ES-I3 (cell line): ENCODE measurements at regions not wholly inside any gene's neighbourhood (a gene's known extent, or its start where the extent isn't known, plus 50 kb on each side); places are given as distances from the start of the nearest gene placed in this dataset.

Experiments used
- H3K36me3 ChIP-seq: 2 replicates; pipeline ENCODE4 v1.6.1; 2013; ENCODE audit warnings: mild to moderate bottlenecking, low read length, control low read depth, moderate library complexity; ENCODE audit not compliant: insufficient read depth
- H3K4me1 ChIP-seq: 2 replicates; pipeline ENCODE4 v1.6.1; 2013; ENCODE audit warnings: mild to moderate bottlenecking, control low read depth, low read length; ENCODE audit not compliant: insufficient read depth
- H3K9ac ChIP-seq: 2 replicates; pipeline ENCODE4 v1.6.1; 2013; ENCODE audit warnings: low read depth, mild to moderate bottlenecking, low read length, moderate library complexity
- H3K9me3 ChIP-seq: 2 replicates; pipeline ENCODE4 v1.6.1; 2013; ENCODE audit warnings: mild to moderate bottlenecking, low read length, moderate library complexity; ENCODE audit not compliant: control insufficient read depth, insufficient read depth

DNA sequence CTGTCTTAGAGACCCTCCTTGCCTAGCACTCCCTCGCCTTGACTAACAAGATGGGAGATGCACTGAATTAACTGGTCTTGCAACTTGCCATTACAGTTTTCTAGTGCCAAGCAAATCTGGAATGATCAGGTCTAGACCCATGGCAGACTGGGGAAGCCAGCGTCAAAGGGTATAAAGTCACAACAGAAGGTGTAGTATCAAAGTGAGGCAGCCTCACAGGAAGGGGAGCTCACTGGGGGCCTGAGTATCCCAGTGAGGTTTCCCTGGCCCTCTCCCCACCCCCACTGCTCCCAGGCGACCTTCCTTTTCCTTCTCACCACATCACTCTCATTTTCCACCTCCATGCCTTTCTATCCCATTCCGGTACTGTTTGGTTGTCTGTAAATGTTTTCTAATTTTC, 83.5 kb upstream of the DOCK9 start:
- no peak overlapping the region for H3K9ac ChIP-seq
- peaks cover under 1% of the 10 kb centered on the region; the same call in 1 of the 2 replicates for H3K4me1 ChIP-seq
- H3K9me3 ChIP-seq = no peaks in the 10 kb centered on the region
- no peaks in the 10 kb centered on the region for H3K36me3 ChIP-seq

DNA sequence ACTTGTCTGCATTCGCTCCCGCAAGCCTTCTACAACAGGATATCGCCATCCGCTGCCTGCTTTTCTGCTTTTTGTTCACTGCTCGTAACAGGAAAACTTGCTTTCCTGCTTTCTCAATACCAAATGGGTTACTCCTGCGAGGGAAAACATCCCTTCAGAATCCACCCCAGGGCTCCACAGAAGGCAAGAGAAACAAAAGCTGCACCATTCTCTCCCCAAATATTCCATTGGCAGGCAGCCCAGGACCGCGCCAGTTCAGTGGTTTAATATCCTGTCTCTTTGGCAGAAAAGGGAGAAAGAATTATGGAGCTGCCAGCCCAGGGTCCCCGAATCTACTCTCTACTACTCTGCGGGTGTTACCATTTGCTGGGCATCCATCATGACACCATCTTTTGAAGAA, 84.7 kb upstream of the DOCK9 start:
- no peaks in the 10 kb centered on the region for H3K9me3 ChIP-seq
- H3K4me1 ChIP-seq = peaks cover 10% of the 10 kb centered on the region; the same call in 1 of the 2 replicates
- H3K36me3 ChIP-seq = no peaks in the 10 kb centered on the region
- H3K9ac ChIP-seq = no peak overlapping the region

DNA sequence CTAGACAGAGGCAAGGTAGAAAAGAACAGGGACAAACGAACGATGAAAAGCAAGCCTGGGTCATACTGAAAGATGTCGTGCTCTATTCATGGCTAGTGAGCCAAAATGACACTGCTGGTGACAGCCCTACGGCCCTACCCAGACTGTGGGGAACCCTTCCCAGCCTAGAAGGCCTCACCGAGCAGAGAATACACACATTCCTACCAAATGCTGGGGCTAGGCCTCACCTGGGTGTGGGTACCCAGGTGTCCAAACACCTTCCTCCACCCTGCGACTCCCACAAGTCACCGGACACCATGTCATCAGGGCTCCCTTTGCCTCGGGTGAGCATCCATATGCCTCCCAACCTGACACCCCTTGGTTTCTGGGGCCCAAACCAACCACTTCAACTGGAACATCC, 85.3 kb upstream of the DOCK9 start:
- H3K9ac ChIP-seq = no peak overlapping the region
- H3K36me3 ChIP-seq = no peaks in the 10 kb centered on the region; the same call in 1 of the 2 replicates
- no peaks in the 10 kb centered on the region for H3K9me3 ChIP-seq
- H3K4me1 ChIP-seq = peaks cover 10% of the 10 kb centered on the region; the same call in 1 of the 2 replicates

DNA sequence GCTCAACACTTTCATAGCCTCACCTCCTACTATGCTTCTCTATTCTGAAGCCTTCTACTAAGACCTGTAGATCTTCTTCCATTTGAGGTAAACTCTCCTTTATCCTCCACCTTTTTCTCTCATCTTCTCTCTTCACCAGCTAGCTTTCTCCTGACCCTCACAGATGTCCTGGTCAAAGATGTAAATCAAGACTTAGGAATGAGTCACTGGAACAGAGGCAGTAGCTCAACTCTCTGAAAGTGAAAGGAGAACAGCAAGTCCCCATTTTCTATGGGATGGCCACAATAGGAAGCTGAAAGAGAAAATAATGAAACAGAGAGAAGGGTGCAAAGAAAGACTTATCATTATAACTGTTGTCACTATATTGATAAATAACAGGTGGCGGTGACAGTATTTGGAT, 86.1 kb upstream of the DOCK9 start:
- Histone ChIP-seq H3K36me3 (no peaks in the 10 kb centered on the region; the same call in 1 of the 2 replicates), H3K9ac (no peak overlapping the region), H3K9me3 (no peaks in the 10 kb centered on the region), H3K4me1 (peaks cover 10% of the 10 kb centered on the region; the same call in 1 of the 2 replicates)

DNA sequence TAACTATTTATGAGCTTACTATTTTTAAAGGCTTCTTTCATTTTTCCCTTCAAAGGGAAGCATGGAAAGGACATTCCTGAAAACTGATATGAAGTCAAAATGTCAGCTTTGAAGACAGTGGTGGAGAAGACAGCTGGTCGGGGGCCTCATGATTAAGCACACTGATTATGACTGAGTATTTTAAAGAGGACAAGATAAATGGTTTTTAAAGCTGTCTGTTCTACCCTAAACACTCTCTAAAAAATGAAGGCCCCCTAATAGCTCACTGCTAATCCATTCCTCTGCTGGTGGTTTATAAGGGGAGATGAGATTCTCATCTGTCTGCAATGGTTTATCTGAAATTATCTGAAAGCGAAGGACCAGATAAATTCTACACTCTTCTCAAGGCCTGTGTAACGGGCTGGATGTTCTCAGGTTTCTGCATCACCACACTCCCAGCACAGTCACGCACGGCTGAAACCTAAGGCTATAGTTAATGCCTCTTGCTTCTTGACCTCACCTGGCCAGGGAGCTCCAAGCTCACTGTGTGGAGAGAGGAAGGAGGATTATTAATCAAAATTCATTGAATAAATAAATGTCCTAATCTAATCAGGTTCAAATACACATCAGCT, 86.9 kb upstream of the DOCK9 start:
- H3K9ac ChIP-seq = no peak overlapping the region
- peaks cover 10% of the 10 kb centered on the region; the same call in 1 of the 2 replicates for H3K4me1 ChIP-seq
- H3K36me3 ChIP-seq = no peaks in the 10 kb centered on the region; the same call in 1 of the 2 replicates
- no peaks in the 10 kb centered on the region for H3K9me3 ChIP-seq

DNA sequence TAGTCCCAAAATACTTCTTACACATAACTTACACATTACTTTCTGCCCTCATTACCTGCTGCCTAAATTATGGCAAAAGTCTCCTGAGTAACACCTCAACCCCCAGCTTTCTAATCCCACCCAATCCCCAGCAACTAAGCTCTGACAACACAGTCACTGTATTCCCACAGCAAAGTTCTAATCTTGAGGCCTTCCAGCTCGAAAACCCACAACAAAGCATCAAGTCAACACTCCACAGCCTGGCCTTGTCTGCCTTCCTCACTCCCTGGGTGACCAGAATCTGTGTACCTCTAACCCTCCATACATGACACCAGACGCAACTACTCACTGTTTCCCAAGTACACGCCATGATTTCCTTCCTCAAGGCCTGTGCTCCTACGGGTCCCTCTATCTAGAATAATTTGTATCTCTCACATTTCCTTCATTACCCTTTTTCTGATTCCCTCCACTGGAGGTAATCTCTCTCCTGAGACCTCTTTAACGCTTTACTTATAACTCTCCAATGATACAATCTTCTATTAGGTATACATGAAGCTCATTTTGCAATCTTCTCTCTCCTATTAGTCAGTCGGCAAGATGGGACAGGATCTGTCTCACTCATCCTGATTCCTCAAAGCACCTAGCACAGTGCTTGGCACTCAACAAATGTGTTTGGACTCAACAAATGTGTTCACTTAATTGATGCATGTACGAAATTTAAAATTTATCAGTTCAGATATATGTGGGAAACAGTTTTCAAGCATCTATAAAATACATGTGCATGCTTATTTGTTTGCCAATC, 87.6 kb upstream of the DOCK9 start:
- no peak overlapping the region for H3K9ac ChIP-seq
- H3K4me1 ChIP-seq = peaks cover 10% of the 10 kb centered on the region; the same call in 1 of the 2 replicates
- H3K9me3 ChIP-seq = no peaks in the 10 kb centered on the region
- no peaks in the 10 kb centered on the region; the same call in 1 of the 2 replicates for H3K36me3 ChIP-seq

DNA sequence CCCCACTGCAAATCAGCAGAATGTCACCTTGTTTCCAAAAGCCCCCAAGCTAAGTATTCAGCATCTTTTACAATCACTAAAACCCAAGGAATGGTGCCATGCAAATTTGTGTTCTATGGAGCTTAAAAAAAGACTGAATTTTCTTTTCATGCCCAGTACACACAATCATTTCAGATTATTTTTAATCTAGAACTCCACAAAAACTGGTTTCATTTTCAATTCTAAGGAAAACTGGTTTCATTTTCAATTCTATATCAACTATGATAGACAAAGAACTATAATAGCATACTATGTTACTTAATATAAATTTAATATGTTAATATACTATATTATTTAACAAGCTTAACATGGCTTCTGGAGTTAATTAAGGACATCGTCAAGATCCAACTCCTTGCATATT, 88.4 kb upstream of the DOCK9 start:
- peaks cover 10% of the 10 kb centered on the region; the same call in 1 of the 2 replicates for H3K4me1 ChIP-seq
- no peaks in the 10 kb centered on the region for H3K9me3 ChIP-seq
- no peaks in the 10 kb centered on the region; the same call in 1 of the 2 replicates for H3K36me3 ChIP-seq
- no peak overlapping the region for H3K9ac ChIP-seq

DNA sequence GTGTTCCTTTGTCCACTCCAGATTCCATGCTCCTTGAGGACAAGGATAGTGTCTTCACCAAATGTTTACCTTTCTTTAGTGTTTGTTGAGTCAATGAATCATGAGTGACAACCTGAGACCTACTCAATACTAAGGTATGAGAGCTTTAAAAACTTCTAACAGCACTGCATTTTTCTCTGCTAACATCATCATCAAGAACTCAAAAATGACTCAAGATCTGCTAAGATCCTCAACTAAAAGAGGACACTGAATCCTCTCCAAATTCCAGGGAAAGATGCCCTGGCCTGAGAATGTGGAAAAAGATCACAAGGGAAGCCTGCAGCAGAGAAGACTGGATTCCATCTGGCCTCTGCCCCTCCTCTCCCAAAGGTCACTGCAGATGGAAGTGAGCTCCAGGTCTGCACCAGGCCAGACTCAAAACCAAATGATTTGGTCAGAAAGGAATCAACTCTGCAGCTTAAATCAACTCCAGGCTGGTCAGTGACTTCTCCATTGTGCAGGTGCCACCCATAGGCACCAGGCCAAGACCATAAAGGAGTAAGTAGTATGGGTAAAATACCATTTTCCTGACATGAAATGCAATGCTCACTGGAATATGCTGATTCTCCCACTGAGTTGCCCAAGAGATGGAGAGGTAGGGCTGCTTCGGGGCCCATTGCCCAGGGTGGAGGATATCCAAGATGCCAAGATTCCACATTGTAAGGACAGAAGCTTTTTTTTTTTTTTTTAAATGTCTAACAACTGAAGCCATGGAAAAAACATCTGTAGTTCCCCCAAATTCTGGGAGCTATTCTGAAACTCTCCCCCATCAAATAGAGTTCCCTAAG, 89.5 kb upstream of the DOCK9 start:
- Histone ChIP-seq H3K36me3 (no peaks in the 10 kb centered on the region; the same call in 1 of the 2 replicates), H3K9me3 (no peaks in the 10 kb centered on the region), H3K4me1 (peaks cover 10% of the 10 kb centered on the region; the same call in 1 of the 2 replicates), H3K9ac (no peak overlapping the region)

DNA sequence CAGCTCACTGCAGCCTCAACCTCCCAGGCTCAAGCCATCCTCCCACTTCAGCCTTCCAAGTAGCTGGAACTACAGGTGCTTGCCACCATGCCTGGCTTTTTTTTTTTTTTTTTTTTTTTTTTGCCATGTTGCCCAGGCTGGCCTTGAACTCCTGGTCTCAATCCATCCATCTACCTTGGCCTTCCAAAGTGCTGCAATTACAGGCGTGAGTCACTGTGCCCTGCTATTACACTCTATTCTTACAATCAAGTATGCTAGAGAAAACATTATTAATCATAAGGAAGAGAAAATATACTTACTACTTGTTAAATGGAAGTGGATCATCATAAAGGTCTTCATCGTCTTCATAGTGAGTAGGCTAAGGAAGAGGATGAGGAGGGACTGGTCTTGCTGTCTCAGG, 93.3 kb upstream of the DOCK9 start:
- Histone ChIP-seq H3K4me1 (peaks cover 10% of the 10 kb centered on the region; the same call in 1 of the 2 replicates), H3K9me3 (no peaks in the 10 kb centered on the region), H3K36me3 (no peaks in the 10 kb centered on the region; the same call in 1 of the 2 replicates), H3K9ac (no peak overlapping the region)

DNA sequence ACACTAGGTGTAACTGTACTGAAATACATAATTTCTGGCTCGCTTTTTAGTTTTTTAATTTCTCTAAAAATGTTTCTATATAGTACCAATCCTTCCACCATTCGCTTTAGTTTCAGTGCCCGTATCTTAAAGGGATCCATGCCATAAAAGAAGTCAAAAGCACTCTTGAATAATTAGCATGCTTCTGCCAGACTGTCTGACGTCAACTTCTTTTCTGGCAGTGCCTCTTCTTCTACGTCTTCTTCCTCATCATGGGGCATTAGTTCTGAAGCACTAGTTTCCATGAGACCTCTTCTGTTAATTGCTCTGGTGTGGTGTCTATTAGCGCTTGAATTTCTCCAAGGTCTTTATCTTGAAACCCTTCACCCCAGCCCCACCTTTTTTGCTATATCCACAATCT, 93.8 kb upstream of the DOCK9 start:
- no peaks in the 10 kb centered on the region; the same call in 1 of the 2 replicates for H3K36me3 ChIP-seq
- no peaks in the 10 kb centered on the region for H3K9me3 ChIP-seq
- peaks cover 8% of the 10 kb centered on the region; the same call in 1 of the 2 replicates for H3K4me1 ChIP-seq
- H3K9ac ChIP-seq = no peak overlapping the region

DNA sequence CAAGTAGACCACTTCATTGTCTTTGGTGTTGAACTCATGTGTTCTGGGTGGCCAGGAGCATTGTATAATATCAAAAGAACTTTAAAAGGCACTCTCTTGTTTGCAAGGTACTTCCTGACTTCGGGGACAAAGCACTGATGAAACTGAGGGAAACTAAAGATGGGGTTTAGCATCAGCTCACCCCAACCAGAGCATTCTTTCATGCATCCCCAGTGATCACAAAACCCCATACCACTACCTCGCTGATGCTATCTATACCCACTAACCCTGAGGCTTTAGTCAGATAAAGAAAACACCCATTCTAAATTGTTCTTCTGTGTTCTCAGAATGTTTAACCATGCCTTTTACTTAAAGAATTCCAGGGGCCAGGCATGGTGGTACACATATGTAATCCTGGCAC, 94.5 kb upstream of the DOCK9 start:
- Histone ChIP-seq H3K4me1 (peaks cover under 1% of the 10 kb centered on the region; the same call in 1 of the 2 replicates), H3K9ac (no peak overlapping the region), H3K36me3 (no peaks in the 10 kb centered on the region; the same call in 1 of the 2 replicates), H3K9me3 (no peaks in the 10 kb centered on the region)

DNA sequence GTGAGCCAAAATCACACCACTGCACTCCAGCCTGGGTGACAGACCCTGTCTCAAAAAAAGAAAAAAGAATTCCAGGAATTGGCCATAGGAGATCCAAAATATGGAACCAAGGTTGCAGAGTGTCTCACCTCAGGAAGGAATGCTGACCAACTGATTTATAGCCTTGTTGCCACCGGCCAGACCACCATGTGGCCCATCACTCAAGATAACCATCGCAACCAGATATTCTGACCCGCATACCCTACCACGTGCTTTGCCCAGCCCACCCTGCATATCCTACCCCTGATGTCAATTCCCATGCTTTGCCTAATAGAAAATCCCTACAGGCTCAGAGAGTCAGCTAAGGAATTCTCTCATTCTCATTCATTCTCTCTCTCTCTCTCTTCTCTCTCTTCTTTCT, 95.1 kb upstream of the DOCK9 start:
- Histone ChIP-seq H3K4me1 (no peaks in the 10 kb centered on the region), H3K9ac (no peak overlapping the region), H3K36me3 (no peaks in the 10 kb centered on the region; the same call in 1 of the 2 replicates), H3K9me3 (no peaks in the 10 kb centered on the region)

DNA sequence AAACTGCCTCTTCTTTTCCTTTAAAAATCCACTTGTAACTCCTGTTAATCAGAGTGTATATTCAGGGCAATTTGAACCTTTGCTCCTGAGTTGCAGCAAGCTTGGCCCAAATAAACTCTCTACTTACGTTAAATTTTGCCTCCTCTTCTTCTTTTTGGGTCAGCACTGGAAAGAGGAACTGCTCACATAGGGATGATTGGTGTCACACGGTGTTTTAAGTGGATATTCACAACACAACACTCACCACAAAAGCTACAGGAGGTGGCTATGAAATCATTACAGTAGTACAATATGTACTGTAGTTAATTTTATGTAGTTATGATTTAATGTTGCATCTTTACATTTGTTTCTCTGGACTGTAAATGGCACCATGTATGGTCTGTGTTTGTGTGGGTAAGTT, 96.8 kb upstream of the DOCK9 start:
- H3K9ac ChIP-seq = no peak overlapping the region
- H3K4me1 ChIP-seq = no peaks in the 10 kb centered on the region
- no peaks in the 10 kb centered on the region for H3K36me3 ChIP-seq
- H3K9me3 ChIP-seq = no peaks in the 10 kb centered on the region
